GM12878 (cell line): ENCODE measurements at regions not wholly inside any gene's neighbourhood (a gene's known extent, or its start where the extent isn't known, plus 50 kb on each side); places are given as distances from the start of the nearest gene placed in this dataset.
A peak's percentile ranks its signal among the peaks of the same experiment; 100 is the strongest.

Source experiments
- ATAC-seq: fragments of 200-7000 bp; cut with Tn5 transposase; 3 replicates; pipeline ENCODE4 v1.9.1; 2020; ENCODE audit warnings: mild to moderate bottlenecking, moderate library complexity
- BruUV-seq: library from RNA; stranded (reverse); fragments of 400-500 nt; replicated peaks from 2 replicates; lab custom pipeline; 2021; lab: Mats Ljungman, UMichigan
- CTCF ChIA-PET: fragments of 300-600 bp; sonication (Branson Sonifier 250); formaldehyde crosslinking; extraction: SDS; loops from one replicate; lab custom pipeline; 2021; ENCODE audit warnings: inconsistent platforms; lab: Yijun Ruan, JAX
- POLR2A ChIA-PET: fragments of 350-600 bp; formaldehyde crosslinking; extraction: SDS; loops from one replicate; lab custom pipeline; 2021; ENCODE audit warnings: inconsistent platforms; lab: Charles Lee
- RAD21 ChIA-PET: fragments of 300-600 bp; sonication (Branson Sonifier 250); formaldehyde crosslinking; loops from one replicate; lab custom pipeline; 2023; ENCODE audit warnings: antibody characterized with exemption; ENCODE audit not compliant: unreplicated experiment; lab: Charles Lee
- SMC1A ChIA-PET: fragments of 300-600 bp; sonication (Branson Sonifier 250); formaldehyde crosslinking; loops from one replicate; lab custom pipeline; 2023; ENCODE audit not compliant: unreplicated experiment, uncharacterized antibody; lab: Charles Lee
- DNase-seq: peaks from one replicate; pipeline ENCODE4 v3.0.0-alpha.2; 2011; ENCODE audit warnings: low read depth, low spot score
- FAIRE-seq: peaks from 3 replicates; lab custom pipeline; 2011; peaks lifted over from hg19 to GRCh38; lab: Jason Lieb, UNC
- H2AFZ ChIP-seq: 2 replicates; pipeline ENCODE4 v1.6.0; 2011; ENCODE audit warnings: low read depth, low read length, control low read depth; ENCODE audit not compliant: control insufficient read depth
- H3K27ac ChIP-seq: 2 replicates; pipeline ENCODE4 v1.5.1; 2011; ENCODE audit warnings: control low read depth; ENCODE audit not compliant: control insufficient read depth, insufficient read depth
- H3K27me3 ChIP-seq, 2 experiments: replicated peaks in 1 of 2; 2 replicates each; pipeline versions ENCODE4 v1.6.0 to v1.6.1; 2011; ENCODE audit warnings: low read length in 1 of 2; ENCODE audit not compliant: control insufficient read depth in 2 of 2, insufficient read depth in 2 of 2
- H3K36me3 ChIP-seq, 2 experiments: 2 replicates each; pipeline ENCODE4 v1.5.1; 2011; ENCODE audit warnings: low read length in 1 of 2; ENCODE audit not compliant: control insufficient read depth in 2 of 2, insufficient read depth in 2 of 2
- H3K4me1 ChIP-seq: 2 replicates; pipeline ENCODE4 v1.6.1; 2011; ENCODE audit warnings: mild to moderate bottlenecking, low read length, moderate library complexity, mixed read lengths; ENCODE audit not compliant: control insufficient read depth, insufficient read depth
- H3K4me2 ChIP-seq: 2 replicates; pipeline ENCODE4 v1.6.0; 2011; ENCODE audit warnings: control low read depth; ENCODE audit not compliant: control insufficient read depth, insufficient read depth
- H3K4me3 ChIP-seq: fragments of 200-600 bp; sonication (generic); 2 replicates; pipeline ENCODE4 v1.5.1; 2016
- H3K79me2 ChIP-seq: 2 replicates; pipeline ENCODE4 v1.6.0; 2011; ENCODE audit warnings: low read length; ENCODE audit not compliant: control insufficient read depth, insufficient read depth
- H3K9ac ChIP-seq: 2 replicates; pipeline ENCODE4 v1.8.0; 2011; ENCODE audit warnings: low read length, control low read depth, mixed read lengths; ENCODE audit not compliant: control insufficient read depth, insufficient read depth
- H3K9me3 ChIP-seq: replicated peaks from 3 replicates; pipeline ENCODE4 v1.5.1; 2011; ENCODE audit warnings: mild to moderate bottlenecking, low read length; ENCODE audit not compliant: control insufficient read depth, insufficient read depth
- H4K20me1 ChIP-seq: 2 replicates; pipeline ENCODE4 v1.6.0; 2011; ENCODE audit not compliant: control insufficient read depth, insufficient read depth
- CHD1 ChIP-seq: IDR thresholded peaks from 2 replicates; pipeline ENCODE4 v1.6.1; 2012; ENCODE audit warnings: low read depth, low read length, improper control_type of control experiment
- DPF2 ChIP-seq: fragments of 450-650 bp; IDR thresholded peaks from 2 replicates; pipeline ENCODE4 v1.6.1; 2017; ENCODE audit warnings: mild to moderate bottlenecking
- E2F8 ChIP-seq: fragments of 450-650 bp; IDR thresholded peaks from 2 replicates; pipeline ENCODE4 v1.6.1; 2018; ENCODE audit warnings: mild to moderate bottlenecking, low read depth, moderate library complexity; ENCODE audit not compliant: partially characterized antibody
- EGR1 ChIP-seq, 2 experiments: IDR thresholded peaks; 1 replicate in 1 of 2; 2 replicates in 1 of 2; pipeline ENCODE4 v1.6.1; 2011 to 2012; ENCODE audit warnings: low read depth in 2 of 2, low read length in 2 of 2, borderline replicate concordance in 1 of 2, mild to moderate bottlenecking in 1 of 2, moderate library complexity in 1 of 2
- EZH2 ChIP-seq: IDR thresholded peaks from 2 replicates; pipeline ENCODE4 v1.6.1; 2012; ENCODE audit warnings: low read depth, mild to moderate bottlenecking, control low read depth, inconsistent platforms, low read length, borderline replicate concordance; ENCODE audit not compliant: control insufficient read depth
- HDGF ChIP-seq: fragments of 450-650 bp; IDR thresholded peaks from 2 replicates; pipeline ENCODE4 v1.6.1; 2016; ENCODE audit warnings: antibody characterized with exemption
- RELB ChIP-seq: fragments of 450-650 bp; IDR thresholded peaks from 2 replicates; pipeline ENCODE4 v1.6.1; 2017; ENCODE audit warnings: low read depth, mild to moderate bottlenecking, moderate library complexity
- SIX5 ChIP-seq: IDR thresholded peaks from 2 replicates; pipeline ENCODE4 v1.6.1; 2011; ENCODE audit warnings: mild to moderate bottlenecking, low read depth, low read length, moderate library complexity; ENCODE audit not compliant: severe bottlenecking
- TBL1XR1 ChIP-seq: IDR thresholded peaks from 2 replicates; pipeline ENCODE4 v1.6.1; 2012; ENCODE audit warnings: low read depth, low read length, improper control_type of control experiment
- ZNF274 ChIP-seq: IDR thresholded peaks from one replicate; pipeline ENCODE4 v1.8.0; 2011; ENCODE audit not compliant: insufficient read length, insufficient read depth
- WGBS: methylation state at CpG from one replicate; pipeline ENCODE4 v1.1.6; 2016; ENCODE audit warnings: low lambda C conversion rate; ENCODE audit not compliant: insufficient replicate concordance, insufficient coverage; ENCODE audit errors: missing lambda C conversion rate; 5-methylcytosine and 5-hydroxymethylcytosine counted together
- in situ Hi-C: fragments of 300-500 bp; cut with MboI; formaldehyde crosslinking; loops from 9 replicates; pipeline ENCODE4 v1.14.3; 2018; ENCODE audit warnings: mixed read lengths
- intact Hi-C: fragments of 100-400 bp; cut with micrococcal nuclease; formaldehyde crosslinking; loops from one replicate; pipeline ENCODE4 v1.14.2; 2022; ENCODE audit not compliant: unreplicated experiment

DNA sequence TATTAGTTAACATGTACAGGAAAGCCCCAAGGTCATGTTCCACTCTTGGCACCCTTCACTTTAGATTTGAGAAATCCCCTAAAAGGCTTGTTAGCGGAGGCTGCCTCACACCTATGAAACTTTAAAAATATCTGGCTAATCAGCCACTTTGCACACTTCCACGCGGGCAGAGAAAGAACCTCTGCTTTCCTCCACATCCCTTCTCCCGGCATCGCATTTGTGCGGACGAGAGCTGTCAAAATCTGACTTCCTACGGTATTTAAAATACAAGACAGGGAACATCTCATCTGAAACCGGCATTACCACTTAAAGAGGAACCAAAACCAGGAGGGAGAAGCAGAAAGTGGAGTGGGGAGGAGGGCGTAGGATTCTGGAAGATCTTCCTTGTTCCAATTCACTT is 422.3 kb downstream of the TMEM114 start:
- FAIRE-seq: no peak
- 58% methylated on average over 10 of the region's 10 CpGs for WGBS

DNA sequence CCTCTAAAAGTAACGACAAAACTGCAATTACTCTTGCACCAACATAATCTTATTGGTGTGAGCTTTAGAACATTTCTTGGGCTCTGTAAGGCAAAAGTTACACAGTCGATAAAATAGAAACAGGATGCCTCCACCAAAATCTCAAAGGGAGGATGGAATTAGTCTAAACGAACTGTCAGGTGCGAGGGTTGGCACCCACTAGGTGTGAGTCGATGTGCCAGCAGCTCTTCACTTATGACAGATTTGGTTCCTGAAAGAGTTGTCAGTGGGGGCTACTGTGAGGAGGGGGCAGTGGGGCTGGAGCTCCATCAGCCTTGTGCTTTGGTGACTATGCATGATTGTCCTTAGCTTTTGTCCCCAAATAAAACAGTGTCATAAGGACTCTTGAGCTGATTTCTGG is 422.9 kb downstream of the TMEM114 start:
- 61% methylated on average over 5 of the region's 5 CpGs for WGBS
- no peak for TF ChIP-seq EZH2
- TF ChIP-seq HDGF: no peak
- no peak for TF ChIP-seq DPF2
- no peak for TF ChIP-seq E2F8
- no peak for TF ChIP-seq SIX5
- no peak for TF ChIP-seq EGR1 (IDR thresholded peaks at IDR 0.05; ENCODE audit: borderline replicate concordance in 1 of 2, low read depth in 2 of 2, low read length in 2 of 2)
- no peak for TF ChIP-seq TBL1XR1

More for the DNA sequence above, 422.3 kb downstream of the TMEM114 start:
- ChIA-PET POLR2A (no interaction called here), CTCF (no interaction called here), RAD21 (no interaction called here), SMC1A (no interaction called here)
- TF ChIP-seq CHD1 (no peak), ZNF274 (no peak), RELB (0 out of 2 replicates have a peak, but pooled peaks have one; percentile 31)
- Histone ChIP-seq H3K4me1 (no peaks in the 10 kb centered on the region), H3K4me2 (no peak overlapping the region), H3K27me3 (no peaks in the 10 kb centered on the region), H3K36me3 (no peaks in the 10 kb centered on the region), H2AFZ (no peak overlapping the region), H3K9me3 (no peaks in the 10 kb centered on the region; the same call in 2 of the 3 replicates), H3K27ac (no peak overlapping the region), H4K20me1 (no peaks in the 10 kb centered on the region), H3K79me2 (no peaks in the 10 kb centered on the region), H3K4me3 (no peak overlapping the region), H3K9ac (no peak overlapping the region)
- intact Hi-C loops (no loop called here), in situ Hi-C loops (loop anchor here (25.0 kb wide), 2 partner anchors 1156 to 1506 kb away; no protein-coding TSS in a partner anchor)
- BruUV-seq: no TSS peak
- no peak for ATAC-seq
- no peak for DNase-seq

More for the DNA sequence above, 422.9 kb downstream of the TMEM114 start:
- Histone ChIP-seq H4K20me1 (no peaks in the 10 kb centered on the region), H3K4me1 (no peaks in the 10 kb centered on the region), H2AFZ (no peak overlapping the region), H3K9me3 (no peaks in the 10 kb centered on the region; the same call in 2 of the 3 replicates), H3K4me3 (no peak overlapping the region), H3K27me3 (no peaks in the 10 kb centered on the region), H3K9ac (no peak overlapping the region), H3K79me2 (no peaks in the 10 kb centered on the region), H3K4me2 (no peak overlapping the region), H3K27ac (no peak overlapping the region), H3K36me3 (no peaks in the 10 kb centered on the region)
- in situ Hi-C loops (loop anchor here (25.0 kb wide), 2 partner anchors 1155 to 1505 kb away; no protein-coding TSS in a partner anchor), intact Hi-C loops (no loop called here)
- ChIA-PET POLR2A (no interaction called here), SMC1A (no interaction called here), CTCF (no interaction called here), RAD21 (no interaction called here)
- no peak for DNase-seq
- no peak for FAIRE-seq
- BruUV-seq: no TSS peak
- no peak for ATAC-seq
